HG03442 (cell line): ENCODE measurements at regions not wholly inside any gene's neighbourhood (a gene's known extent, or its start where the extent isn't known, plus 50 kb on each side); places are given as distances from the start of the nearest gene placed in this dataset.

Experiments
- ATAC-seq: cut with Tn5 transposase; IDR thresholded peaks from one replicate; pipeline ENCODE4 v1.9.1; 2021; ENCODE audit warnings: mild to moderate bottlenecking, moderate library complexity; ENCODE audit not compliant: unreplicated experiment

GRCh38 chr1:199857516-199857915 lies 170.0 kb upstream of the NR5A2 start:
- ATAC-seq, result no peak

DNA sequence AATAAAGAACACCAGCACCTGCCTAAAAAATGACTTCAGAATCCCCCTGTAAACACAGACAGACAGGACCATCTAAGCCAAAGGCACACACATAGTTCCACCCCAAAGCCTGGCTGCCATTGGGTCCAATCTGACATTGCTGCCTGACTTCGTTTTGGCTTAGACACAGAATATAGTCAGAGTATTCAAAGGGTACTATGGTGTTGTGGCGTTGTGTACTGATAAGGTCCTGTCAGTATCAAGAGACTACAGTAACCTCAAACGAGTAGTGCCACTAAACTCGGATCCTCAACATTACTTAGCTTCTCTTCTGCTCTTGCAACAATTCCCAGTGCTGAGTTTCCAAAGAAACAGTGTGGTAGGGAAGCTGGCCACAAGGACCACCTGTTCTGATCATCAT lies 169.3 kb upstream of the NR5A2 start:
- ATAC-seq, result no peak

DNA sequence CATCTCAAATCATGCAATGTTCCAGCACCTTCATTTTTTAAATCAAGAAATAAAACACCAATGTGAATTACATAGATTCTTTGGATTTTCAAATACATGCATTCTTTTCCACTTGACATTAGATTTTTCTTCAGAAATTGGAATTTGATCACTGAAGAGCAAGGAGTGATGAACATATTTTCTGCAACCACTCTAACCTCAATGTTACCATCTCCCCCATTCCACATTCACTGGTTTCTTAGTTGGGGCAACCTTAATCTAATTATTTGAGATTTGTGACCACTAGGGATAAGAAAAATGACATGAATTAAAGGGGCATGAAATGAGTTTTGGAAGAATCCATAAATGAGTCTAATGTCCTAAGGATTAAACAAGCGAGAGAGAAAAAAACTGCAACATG lies 168.7 kb upstream of the NR5A2 start:
- no peak for ATAC-seq

GRCh38 chr1:199859491-199859933 lies 168.0 kb upstream of the NR5A2 start:
- no peak for ATAC-seq

GRCh38 chr1:199861020-199861795 lies 166.3 kb upstream of the NR5A2 start:
- ATAC-seq, result no peak

- ATAC-seq, result no peak
These were observed 165.5 kb upstream of the NR5A2 start for GRCh38 chr1:199862047-199862446.

GRCh38 chr1:199866210-199866617 lies 161.3 kb upstream of the NR5A2 start:
- no peak for ATAC-seq

- no peak for ATAC-seq
These were observed 159.9 kb upstream of the NR5A2 start for GRCh38 chr1:199867601-199868000.

- no peak for ATAC-seq
These were observed 158.7 kb upstream of the NR5A2 start for GRCh38 chr1:199868777-199869176.

GRCh38 chr1:199875337-199875736 lies 152.2 kb upstream of the NR5A2 start:
- no peak for ATAC-seq

- ATAC-seq, result no peak
These were observed 151.7 kb upstream of the NR5A2 start for GRCh38 chr1:199875856-199876255.

DNA sequence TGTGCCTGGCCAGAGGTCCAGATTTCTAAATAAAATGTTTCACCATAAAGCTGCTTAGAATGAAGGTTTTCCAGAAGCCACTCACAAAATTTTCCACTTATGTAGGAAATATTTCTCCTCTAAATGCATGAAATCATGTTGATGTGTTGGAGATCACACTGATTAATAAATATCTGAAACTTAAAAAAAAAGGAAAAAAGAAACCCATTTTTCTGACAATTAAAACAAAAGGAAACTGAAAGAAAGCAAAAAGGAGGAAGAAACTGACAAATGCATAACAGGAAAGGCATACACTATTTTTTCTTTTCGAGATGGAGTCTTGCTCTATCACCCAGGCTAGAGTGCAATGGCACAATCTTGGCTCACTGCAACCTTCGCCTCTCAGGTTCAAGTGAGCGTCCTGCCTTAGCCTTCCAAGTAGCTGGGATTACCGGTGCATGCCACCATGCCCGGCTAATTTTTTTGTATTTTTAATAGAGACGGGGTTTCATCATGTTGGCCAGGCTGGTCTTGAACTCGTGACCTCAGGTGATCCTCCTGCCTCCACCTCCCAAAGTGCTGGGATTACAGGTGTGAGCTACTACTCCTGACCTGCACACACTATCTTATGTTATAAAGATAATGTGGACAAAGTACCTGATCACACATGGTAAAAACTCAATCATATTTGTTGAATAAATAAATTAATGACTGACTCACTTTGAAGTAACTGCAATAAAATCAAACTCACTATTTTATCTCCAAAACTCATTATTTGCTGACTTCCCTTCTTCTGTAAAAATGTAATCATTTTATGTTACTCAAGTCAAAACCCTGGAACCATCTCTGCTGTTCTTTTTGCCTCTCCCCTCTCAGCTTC lies 149.8 kb upstream of the NR5A2 start:
- no peak for ATAC-seq

- ATAC-seq, result no peak
These were observed 148.7 kb upstream of the NR5A2 start for GRCh38 chr1:199878823-199879222.

DNA sequence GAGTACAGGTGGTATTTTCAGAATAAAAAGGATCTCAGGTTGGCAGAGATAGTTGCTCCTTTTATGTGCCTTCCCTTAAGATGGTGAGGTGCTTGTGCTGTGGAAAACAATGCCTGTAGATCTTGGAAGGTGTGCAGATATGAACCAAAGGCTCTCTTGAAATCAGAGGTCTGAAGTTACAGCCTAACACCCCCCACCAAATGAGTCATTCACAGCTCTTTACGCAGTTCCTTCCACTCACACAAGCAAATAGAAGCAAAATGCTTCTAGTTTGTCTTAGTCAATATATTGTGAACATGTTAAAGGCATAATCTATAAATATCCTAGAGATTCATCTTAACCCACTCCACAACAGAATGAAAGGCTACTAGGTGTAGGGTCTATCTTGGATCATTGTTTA lies 128.9 kb upstream of the NR5A2 start:
- no peak for ATAC-seq

DNA sequence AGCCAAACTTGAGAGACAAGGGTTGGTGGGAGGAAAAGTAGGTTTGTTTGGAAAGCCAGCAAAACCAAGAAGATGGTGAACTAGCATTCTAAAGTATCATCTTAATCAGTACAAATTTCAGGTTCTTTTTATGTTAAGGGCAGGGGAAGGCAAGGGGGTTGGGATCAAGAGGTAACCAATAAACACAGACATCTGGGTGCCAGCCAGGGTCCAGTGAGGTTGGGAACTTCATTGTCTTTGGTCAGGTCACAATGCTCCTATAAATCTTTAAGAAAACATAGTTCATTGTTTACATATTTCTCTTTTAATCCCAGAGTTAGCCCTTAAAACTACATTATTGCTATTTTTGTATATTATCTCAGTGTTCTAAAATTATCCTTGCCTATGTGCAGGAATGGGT lies 126.2 kb upstream of the NR5A2 start:
- no peak for ATAC-seq

DNA sequence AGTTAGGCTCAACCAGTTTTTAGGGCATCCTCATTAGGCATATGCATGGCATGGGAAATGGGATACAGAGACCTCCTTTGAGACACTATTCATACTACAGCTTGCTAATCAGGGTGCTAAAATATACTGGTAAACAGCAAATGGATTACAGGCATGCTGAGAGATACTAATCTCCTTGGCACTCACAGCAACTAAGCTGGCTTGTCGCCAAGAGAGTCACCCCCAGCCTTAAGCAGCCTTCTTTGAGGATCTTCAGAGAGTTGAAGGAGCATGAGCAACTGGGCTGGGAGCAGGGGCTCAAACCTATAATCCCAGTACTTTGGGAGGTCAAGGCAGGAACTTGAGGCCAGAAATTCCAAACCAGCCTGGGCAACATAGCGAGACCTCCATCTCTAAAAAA lies 120.1 kb upstream of the NR5A2 start:
- ATAC-seq, result no peak

DNA sequence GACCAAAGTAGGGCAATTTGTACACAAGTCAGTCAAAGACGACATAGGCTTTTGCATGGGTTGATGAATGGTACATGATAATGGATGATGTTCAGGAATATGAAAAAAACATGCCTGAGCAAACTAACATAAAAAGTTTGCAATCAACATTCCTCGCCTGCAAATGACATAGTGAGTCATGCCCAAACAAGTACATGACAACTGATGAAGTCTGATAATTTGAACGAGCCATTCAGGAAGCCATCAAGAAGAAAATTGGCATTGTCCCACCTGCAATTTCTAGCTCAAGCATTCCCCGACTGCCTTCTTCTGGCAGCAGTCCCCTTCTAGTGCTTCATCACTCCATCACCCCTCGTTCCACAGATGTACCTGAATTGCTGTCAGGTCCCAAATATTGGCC lies 118.4 kb upstream of the NR5A2 start:
- ATAC-seq, result no peak

GRCh38 chr1:199913318-199913717 lies 114.2 kb upstream of the NR5A2 start:
- no peak for ATAC-seq

- no peak for ATAC-seq
These were observed 113.0 kb upstream of the NR5A2 start for GRCh38 chr1:199914546-199914945.

DNA sequence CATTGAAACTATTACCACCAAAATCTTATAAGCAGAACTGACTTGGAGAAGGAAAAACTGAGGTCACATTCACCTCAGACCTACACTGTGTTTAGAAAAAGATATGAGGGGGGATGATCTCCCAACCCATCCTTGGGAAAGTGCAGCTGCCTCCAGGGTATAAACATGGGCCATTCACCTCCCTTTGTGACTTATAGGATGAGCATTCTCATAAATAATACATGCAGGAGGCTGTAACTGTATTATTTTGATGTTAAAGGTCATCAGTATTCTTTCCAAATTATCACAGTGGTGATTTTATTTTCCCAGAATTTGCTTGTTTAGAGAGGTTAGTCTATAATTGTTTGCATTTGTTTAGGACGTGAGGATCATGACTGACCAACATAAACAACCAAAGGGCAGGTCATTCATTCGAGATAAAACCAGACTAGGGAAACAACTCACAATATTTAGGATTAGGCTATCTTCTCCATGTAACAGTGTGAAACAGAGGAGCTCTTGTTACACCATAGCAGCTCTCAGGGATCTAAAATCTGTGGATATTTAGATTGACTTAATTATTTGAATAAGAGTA lies 109.2 kb upstream of the NR5A2 start:
- no peak for ATAC-seq

DNA sequence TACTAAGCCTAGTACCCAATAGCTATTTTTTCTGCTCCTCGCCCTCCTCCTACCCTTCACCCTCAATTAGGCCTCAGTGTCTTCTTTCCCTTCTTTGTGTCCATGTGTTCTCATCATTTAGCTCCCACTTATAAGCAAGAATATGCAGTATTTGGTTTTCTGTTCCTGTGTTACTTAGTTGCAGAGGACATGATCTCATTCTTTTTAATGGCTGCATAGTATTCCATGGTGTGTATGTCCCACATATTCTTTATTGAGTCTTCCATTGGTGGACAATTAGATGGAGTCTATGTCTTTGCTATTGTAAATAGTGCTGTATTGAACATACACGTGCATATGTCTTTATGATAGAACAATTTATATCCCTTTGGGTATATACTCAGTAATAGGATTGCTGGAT lies 106.9 kb upstream of the NR5A2 start:
- no peak for ATAC-seq

GRCh38 chr1:199929556-199929955 lies 98.0 kb upstream of the NR5A2 start:
- ATAC-seq, result no peak
